A549 (cell line): ENCODE measurements at regions not wholly inside any gene's neighbourhood (a gene's known extent, or its start where the extent isn't known, plus 50 kb on each side); places are given as distances from the start of the nearest gene placed in this dataset.

ENCODE experiments used
- ATAC-seq, 2 experiments: fragments of 200-7000 bp in 1 of 2; fragments of >200 bp in 1 of 2; cut with Nextera tagmentation in 1 of 2; cut with Tn5 transposase in 1 of 2; 3 replicates each; pipeline versions ENCODE4 v1.8.0 to v1.9.1; 2018 to 2020; ENCODE audit warnings: mild to moderate bottlenecking in 1 of 2, moderate library complexity in 1 of 2
- CTCF ChIA-PET: fragments of 300-600 bp; sonication (Branson Sonifier 250); formaldehyde crosslinking; extraction: SDS; loops from one replicate; lab custom pipeline; 2021; ENCODE audit warnings: antibody characterized with exemption, inconsistent platforms; lab: Yijun Ruan, JAX
- POLR2A ChIA-PET: fragments of 350-600 bp; formaldehyde crosslinking; extraction: SDS; loops from one replicate; lab custom pipeline; 2021; ENCODE audit warnings: antibody characterized with exemption, inconsistent platforms; lab: Yijun Ruan, JAX
- DNase-seq, 2 experiments: peaks; one replicate each; pipeline versions ENCODE4 v3.0.0 to v3.0.0-alpha.2; 2011 to 2016; ENCODE audit warnings: low read depth in 1 of 2, low spot score in 1 of 2
- FAIRE-seq: peaks from 2 replicates; lab custom pipeline; 2011; peaks lifted over from hg19 to GRCh38; lab: Jason Lieb, UNC
- H3K27ac ChIP-seq, 2 experiments: fragments of >200 bp; sonication (Bioruptor Twin); formaldehyde crosslinking; 3 replicates each; pipeline ENCODE4 v1.5.1; 2016 to 2017
- H3K4me1 ChIP-seq: fragments of >200 bp; sonication (Bioruptor Twin); formaldehyde crosslinking; 3 replicates; pipeline ENCODE4 v1.6.1; 2016
- H3K4me2 ChIP-seq: fragments of >200 bp; sonication (Bioruptor Twin); formaldehyde crosslinking; 3 replicates; pipeline ENCODE4 v1.6.1; 2016
- H3K4me3 ChIP-seq: fragments of >200 bp; sonication (Bioruptor Twin); formaldehyde crosslinking; 3 replicates; pipeline ENCODE4 v1.5.1; 2016
- H3K9me3 ChIP-seq: fragments of >200 bp; sonication (Bioruptor Twin); formaldehyde crosslinking; 3 replicates; pipeline ENCODE4 v1.6.1; 2016
- ATOH8 ChIP-seq: fragments of 250-450 bp; sonication (Bioruptor Pico); IDR thresholded peaks from 2 replicates; pipeline ENCODE4 v1.5.0; 2020; ENCODE audit warnings: low read depth, mild to moderate bottlenecking, moderate library complexity
- BHLHE40 ChIP-seq: IDR thresholded peaks from 2 replicates; pipeline ENCODE4 v1.6.1; 2012; ENCODE audit warnings: low read depth, low read length, inconsistent platforms
- CHD2 ChIP-seq: fragments of 150-350 bp; IDR thresholded peaks from 2 replicates; pipeline ENCODE4 v1.6.1; 2014; ENCODE audit warnings: low read length; ENCODE audit not compliant: partially characterized antibody
- EHF ChIP-seq: fragments of 250-450 bp; sonication (Bioruptor Pico); IDR thresholded peaks from 2 replicates; pipeline ENCODE4 v1.5.0; 2020; ENCODE audit warnings: mild to moderate bottlenecking
- EHMT2 ChIP-seq: fragments of 200-600 bp; sonication (generic); IDR thresholded peaks from 2 replicates; pipeline ENCODE4 v1.6.1; 2016; ENCODE audit warnings: antibody characterized with exemption, low read depth, mild to moderate bottlenecking, moderate library complexity
- FOSL2 ChIP-seq, 2 experiments: fragments of 450-650 bp in 1 of 2; fragments of >200 bp in 1 of 2; sonication (Bioruptor Twin) in 1 of 2; formaldehyde crosslinking; IDR thresholded peaks; 2 replicates each; pipeline versions ENCODE4 v1.5.0 to v1.6.1; 2016 to 2020; ENCODE audit warnings: mild to moderate bottlenecking in 1 of 2, moderate library complexity in 1 of 2
- GATA3 ChIP-seq: IDR thresholded peaks from 2 replicates; pipeline ENCODE4 v1.6.1; 2012; ENCODE audit warnings: borderline replicate concordance
- HDAC2 ChIP-seq: fragments of 200-600 bp; sonication (generic); IDR thresholded peaks from 2 replicates; pipeline ENCODE4 v1.6.1; 2016
- HOXA7 ChIP-seq: fragments of 250-450 bp; sonication (Bioruptor Pico); IDR thresholded peaks from 2 replicates; pipeline ENCODE4 v1.5.0; 2020; ENCODE audit warnings: mild to moderate bottlenecking, moderate library complexity
- HOXB13 ChIP-seq: fragments of 250-450 bp; sonication (Bioruptor Pico); IDR thresholded peaks from 2 replicates; pipeline ENCODE4 v1.5.0; 2020; ENCODE audit warnings: low read depth, mild to moderate bottlenecking, moderate library complexity
- HOXB5 ChIP-seq: fragments of 250-450 bp; sonication (Bioruptor Pico); IDR thresholded peaks from 2 replicates; pipeline ENCODE4 v1.5.0; 2020; ENCODE audit warnings: mild to moderate bottlenecking, moderate library complexity
- JUN ChIP-seq, 2 experiments: fragments of >200 bp; sonication (Bioruptor Twin); formaldehyde crosslinking; IDR thresholded peaks; 2 replicates in 1 of 2; 3 replicates in 1 of 2; pipeline ENCODE4 v1.6.1; 2016 to 2017
- JUNB ChIP-seq: fragments of >200 bp; sonication (Bioruptor Twin); formaldehyde crosslinking; IDR thresholded peaks from 2 replicates; pipeline ENCODE4 v1.6.1; 2016
- KDM1A ChIP-seq: fragments of 200-600 bp; sonication (generic); IDR thresholded peaks from 2 replicates; pipeline ENCODE4 v1.6.1; 2016; ENCODE audit warnings: low read depth, mild to moderate bottlenecking
- MAZ ChIP-seq: fragments of 150-350 bp; IDR thresholded peaks from 2 replicates; pipeline ENCODE4 v1.6.1; 2014; ENCODE audit warnings: antibody characterized with exemption, low read depth, low read length, borderline replicate concordance
- MYC ChIP-seq: IDR thresholded peaks from 2 replicates; pipeline ENCODE4 v1.6.1; 2012; ENCODE audit warnings: mild to moderate bottlenecking, inconsistent platforms, low read length, improper control_type of control experiment, borderline replicate concordance
- NFE2L2 ChIP-seq: fragments of 150-350 bp; conservative IDR thresholded peaks from 2 replicates; pipeline ENCODE4 v1.6.1; 2014; ENCODE audit warnings: low read length
- NPAS2 ChIP-seq: fragments of 250-450 bp; sonication (Bioruptor Pico); IDR thresholded peaks from 2 replicates; pipeline ENCODE4 v1.8.0; 2022; ENCODE audit warnings: mild to moderate bottlenecking, moderate library complexity, borderline replicate concordance
- PBX3 ChIP-seq: IDR thresholded peaks from 2 replicates; pipeline ENCODE4 v1.6.1; 2012
- POLR2A ChIP-seq: IDR thresholded peaks from 2 replicates; pipeline ENCODE4 v1.6.1; 2012; ENCODE audit warnings: mild to moderate bottlenecking, low read length
- RAD21 ChIP-seq, 2 experiments: fragments of >200 bp in 1 of 2; sonication (Bioruptor Twin) in 1 of 2; formaldehyde crosslinking in 1 of 2; IDR thresholded peaks in 1 of 2; conservative IDR thresholded peaks in 1 of 2; 2 replicates in 1 of 2; 3 replicates in 1 of 2; pipeline ENCODE4 v1.6.1; 2012 to 2018; ENCODE audit warnings: inconsistent platforms in 1 of 2
- RCOR1 ChIP-seq: fragments of 150-350 bp; IDR thresholded peaks from 2 replicates; pipeline ENCODE4 v1.6.1; 2014; ENCODE audit warnings: antibody characterized with exemption, low read length, low read depth
- RFX5 ChIP-seq: fragments of 450-650 bp; IDR thresholded peaks from 2 replicates; pipeline ENCODE4 v1.7.1; 2014; ENCODE audit warnings: antibody characterized with exemption, mild to moderate bottlenecking, moderate library complexity
- SREBF2 ChIP-seq: fragments of 450-650 bp; IDR thresholded peaks from 2 replicates; pipeline ENCODE4 v1.6.1; 2014; ENCODE audit warnings: mild to moderate bottlenecking, moderate library complexity
- TFCP2L1 ChIP-seq: fragments of 250-450 bp; sonication (Bioruptor Pico); IDR thresholded peaks from 2 replicates; pipeline ENCODE4 v1.5.0; 2021; ENCODE audit warnings: mild to moderate bottlenecking
- TP53 ChIP-seq: fragments of 250-450 bp; sonication (Bioruptor Pico); IDR thresholded peaks from 2 replicates; pipeline ENCODE4 v1.5.0; 2021; ENCODE audit warnings: mild to moderate bottlenecking, moderate library complexity
- USF2 ChIP-seq: fragments of 450-650 bp; IDR thresholded peaks from 2 replicates; pipeline ENCODE4 v1.6.1; 2014; ENCODE audit warnings: antibody characterized with exemption
- ZFP36 ChIP-seq: fragments of 450-650 bp; IDR thresholded peaks from 2 replicates; pipeline ENCODE4 v1.6.1; 2014; ENCODE audit warnings: borderline replicate concordance; ENCODE audit not compliant: partially characterized antibody
- WGBS: methylation state at CpG from one replicate; pipeline ENCODE4 v1.1.6; 2017; ENCODE audit errors: missing lambda C conversion rate; 5-methylcytosine and 5-hydroxymethylcytosine counted together

GRCh38 chr3:194282436-194283122, 68.5 kb downstream of the CPN2 start:
- no peak for TF ChIP-seq RFX5
- no peak for TF ChIP-seq TFCP2L1
- no peak for TF ChIP-seq FOSL2 (IDR thresholded peaks at IDR 0.05)
- TF ChIP-seq FOSL2 (CRISPR knock-in tag; IDR thresholded peaks at IDR 0.05): no peak
- TF ChIP-seq TP53 (CRISPR knock-in tag): no peak
- no peak for TF ChIP-seq RAD21 (conservative IDR thresholded peaks at IDR 0.05 in 1 of 2, IDR thresholded peaks at IDR 0.05 in 1 of 2)
- no peak for TF ChIP-seq RCOR1
- TF ChIP-seq CHD2: no peak
- no peak for TF ChIP-seq MAZ
- no peak for TF ChIP-seq BHLHE40
- TF ChIP-seq EHF (CRISPR knock-in tag): no peak
- no peak for TF ChIP-seq HOXA7 (CRISPR knock-in tag)
- no peak for TF ChIP-seq JUN (IDR thresholded peaks at IDR 0.05)
- TF ChIP-seq HOXB13: no peak
- TF ChIP-seq ATOH8 (CRISPR knock-in tag): no peak
- no peak for TF ChIP-seq SREBF2
- DNase-seq (no peak), ATAC-seq (no peak), FAIRE-seq (no peak)
- POLR2A ChIA-PET: no interaction called here
- 79% methylated on average over 14 of the region's 15 CpGs for WGBS
- Histone ChIP-seq H3K4me2 (no peak overlapping the region), H3K4me3 (no peak overlapping the region), H3K4me1 (no peaks in the 10 kb centered on the region), H3K27ac (no peak overlapping the region), H3K9me3 (no peaks in the 10 kb centered on the region)
- CTCF ChIA-PET: no interaction called here

- Histone ChIP-seq H3K9me3 (no peaks in the 10 kb centered on the region), H3K4me2 (no peak overlapping the region), H3K4me1 (no peaks in the 10 kb centered on the region), H3K4me3 (no peak overlapping the region), H3K27ac (no peak overlapping the region)
- DNase-seq (no peak), ATAC-seq (no peak), FAIRE-seq (no peak)
- 92% methylated on average over 11 of the region's 12 CpGs for WGBS
- CTCF ChIA-PET: no interaction called here
- POLR2A ChIA-PET: no interaction called here
- TF ChIP-seq KDM1A: no peak
- TF ChIP-seq SREBF2: no peak
- no peak for TF ChIP-seq RFX5
- no peak for TF ChIP-seq GATA3
- no peak for TF ChIP-seq CHD2
- no peak for TF ChIP-seq ZFP36
- no peak for TF ChIP-seq USF2
- TF ChIP-seq ATOH8 (CRISPR knock-in tag): no peak
- no peak for TF ChIP-seq MYC
- no peak for TF ChIP-seq HOXB5 (CRISPR knock-in tag)
- no peak for TF ChIP-seq PBX3
- TF ChIP-seq NPAS2: no peak
- no peak for TF ChIP-seq NFE2L2
- no peak for TF ChIP-seq HDAC2
- no peak for TF ChIP-seq HOXA7 (CRISPR knock-in tag)
- TF ChIP-seq EHMT2: no peak
- no peak for TF ChIP-seq POLR2A
- no peak for TF ChIP-seq BHLHE40
- no peak for TF ChIP-seq JUNB
These were observed 67.7 kb downstream of the CPN2 start for GRCh38 chr3:194283221-194284006.
